ENCODE measurements at regions not wholly inside any gene's neighbourhood (a gene's known extent, or its start where the extent isn't known, plus 50 kb on each side); places are given as distances from the start of the nearest gene placed in this dataset.

DNA sequence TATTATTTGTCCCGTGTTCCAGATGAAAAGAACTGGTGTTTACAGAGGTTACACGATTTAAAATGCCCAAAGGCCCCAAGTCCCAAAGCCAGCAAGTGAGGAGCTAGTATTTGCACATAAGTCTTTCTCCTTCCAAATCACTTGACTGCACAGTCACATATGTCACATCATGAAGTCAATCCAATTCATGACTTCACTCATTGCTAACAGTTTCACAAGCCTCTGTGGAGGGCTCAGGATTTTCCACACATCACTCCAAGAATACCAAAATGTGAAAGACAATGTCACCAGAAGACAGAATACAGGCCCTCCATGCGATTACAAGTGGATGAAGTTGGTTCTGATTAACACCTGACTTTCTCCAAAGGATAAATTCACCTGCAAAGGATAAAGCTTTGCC lies 283.1 kb upstream of the UBE2E2 start:
- DNase-seq = no peak

GRCh38 chr3:22922317-22922716 lies 280.8 kb upstream of the UBE2E2 start:
- no peak for DNase-seq

- no peak for DNase-seq
Observed at GRCh38 chr3:22923711-22924110, 279.4 kb upstream of the UBE2E2 start.

- no peak for DNase-seq
Observed at GRCh38 chr3:22928216-22929110, 274.7 kb upstream of the UBE2E2 start.

- no peak for DNase-seq
Observed at GRCh38 chr3:22933051-22933840, 269.9 kb upstream of the UBE2E2 start.

DNA sequence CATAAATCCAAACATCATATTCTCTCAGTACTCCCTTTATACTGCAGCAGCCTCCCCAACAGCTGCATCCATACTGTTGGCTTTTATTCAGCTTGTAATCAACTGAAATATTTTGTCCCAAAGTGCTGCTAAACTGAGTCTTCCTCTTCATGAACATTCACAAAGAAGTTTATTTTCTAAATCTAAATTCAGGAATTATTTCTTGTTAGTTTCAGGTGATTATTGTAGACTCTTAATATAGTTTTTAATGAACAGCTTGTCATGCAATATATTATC lies 269.3 kb upstream of the UBE2E2 start:
- DNase-seq = no peak

DNA sequence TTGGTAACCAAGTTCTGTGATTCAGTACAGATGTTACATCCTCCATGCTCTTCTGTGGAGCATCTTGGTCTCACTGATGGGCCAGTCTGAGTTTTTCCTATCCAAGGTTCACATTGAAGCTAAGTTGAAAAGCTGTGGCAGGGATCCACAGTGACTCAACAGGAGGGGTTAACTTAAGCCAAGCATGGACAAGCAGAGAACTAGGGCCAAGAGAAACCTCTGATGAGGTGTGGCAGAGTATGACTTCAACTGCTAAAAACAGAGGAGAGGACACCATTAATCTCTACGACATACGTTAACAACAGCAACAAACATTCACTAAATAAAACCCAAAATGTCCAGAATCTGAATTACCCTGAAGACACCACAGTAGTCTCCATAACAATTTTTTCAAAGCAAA lies 268.1 kb upstream of the UBE2E2 start:
- no peak for DNase-seq

DNA sequence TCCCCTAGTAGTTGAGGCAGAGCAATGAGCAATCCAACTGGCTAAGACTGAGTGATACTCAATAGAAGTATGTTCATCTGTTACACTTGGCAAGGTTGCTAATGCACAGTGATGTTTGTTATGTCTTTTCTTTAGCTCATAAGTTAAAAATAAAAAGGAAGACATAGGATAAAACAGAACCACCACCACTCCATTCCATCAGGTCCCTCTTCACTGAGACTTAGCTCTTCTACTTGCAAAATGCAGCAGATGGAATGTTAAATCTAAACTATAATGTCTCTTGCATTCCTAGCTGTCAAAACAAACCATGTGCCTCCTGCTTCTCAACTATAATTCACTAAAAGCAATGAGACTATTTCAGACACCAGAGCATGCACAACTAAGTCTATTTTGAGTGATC lies 265.6 kb upstream of the UBE2E2 start:
- no peak for DNase-seq

DNA sequence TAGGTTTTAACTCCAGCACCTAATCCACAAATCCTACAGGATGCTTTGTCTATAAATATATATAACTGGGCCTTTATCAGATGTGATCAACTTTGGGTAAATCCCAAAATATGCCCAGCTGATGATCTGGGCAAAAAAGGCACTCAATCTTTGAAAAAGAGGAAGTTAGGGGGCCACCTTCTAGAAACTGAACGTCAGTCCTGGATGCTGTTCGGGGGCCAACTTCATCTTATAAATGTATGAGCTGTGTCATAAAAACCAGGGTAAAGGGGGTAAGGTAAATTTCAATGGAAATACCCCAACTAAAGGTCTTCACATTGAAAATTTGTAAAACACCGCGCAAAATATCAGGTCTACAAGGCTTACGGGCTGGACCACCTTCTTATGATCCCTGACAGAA lies 264.4 kb upstream of the UBE2E2 start:
- DNase-seq = no peak

GRCh38 chr3:22939349-22939748 lies 263.8 kb upstream of the UBE2E2 start:
- no peak for DNase-seq

DNA sequence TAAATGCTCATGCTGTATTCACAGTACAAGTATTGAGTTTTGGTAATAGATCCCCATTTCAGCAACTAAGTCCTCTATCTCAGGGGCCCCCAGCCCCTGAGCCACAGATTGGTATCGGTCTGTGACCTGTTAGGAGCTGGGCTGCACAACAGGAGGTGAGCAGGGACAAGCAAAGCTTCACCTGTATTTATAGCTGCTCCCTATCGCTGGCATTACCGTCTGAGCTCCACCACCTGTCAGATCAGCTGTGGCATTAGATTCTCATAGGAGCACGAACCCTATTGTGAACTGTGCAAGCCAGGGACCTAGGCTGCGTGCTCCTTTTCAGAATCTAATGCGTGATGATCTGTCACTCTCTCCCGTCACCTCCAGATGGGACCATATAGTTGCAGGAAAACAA lies 262.8 kb upstream of the UBE2E2 start:
- no peak for DNase-seq

- no peak for DNase-seq
Observed at GRCh38 chr3:22942981-22943380, 260.1 kb upstream of the UBE2E2 start.

- DNase-seq = no peak
Observed at GRCh38 chr3:22947851-22948250, 255.3 kb upstream of the UBE2E2 start.

- DNase-seq = no peak
Observed at GRCh38 chr3:22951910-22952309, 251.2 kb upstream of the UBE2E2 start.

DNA sequence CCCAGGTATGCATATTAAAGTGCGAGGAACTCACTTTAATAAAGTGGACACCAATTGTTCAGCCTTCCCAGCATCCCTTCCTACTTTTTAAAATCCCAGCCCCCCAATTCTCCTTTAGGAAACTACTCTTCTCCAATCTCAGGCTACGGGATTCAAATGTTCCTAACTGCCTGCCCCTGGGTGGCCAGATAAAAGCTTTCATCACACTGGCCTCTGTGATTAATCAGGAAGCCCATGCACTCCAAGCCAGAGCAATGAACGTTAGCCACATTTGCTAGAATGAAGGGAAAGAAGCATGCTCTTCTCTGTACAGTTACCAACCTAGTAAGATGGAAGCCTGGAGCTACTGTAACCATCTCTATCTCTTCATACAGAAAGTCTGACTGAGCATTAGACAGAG lies 250.3 kb upstream of the UBE2E2 start:
- no peak for DNase-seq

GRCh38 chr3:22959593-22959992 lies 243.5 kb upstream of the UBE2E2 start:
- no peak for DNase-seq

- DNase-seq = no peak
Observed at GRCh38 chr3:22960105-22960984, 242.8 kb upstream of the UBE2E2 start.

GRCh38 chr3:22962244-22962643 lies 240.9 kb upstream of the UBE2E2 start:
- no peak for DNase-seq

DNA sequence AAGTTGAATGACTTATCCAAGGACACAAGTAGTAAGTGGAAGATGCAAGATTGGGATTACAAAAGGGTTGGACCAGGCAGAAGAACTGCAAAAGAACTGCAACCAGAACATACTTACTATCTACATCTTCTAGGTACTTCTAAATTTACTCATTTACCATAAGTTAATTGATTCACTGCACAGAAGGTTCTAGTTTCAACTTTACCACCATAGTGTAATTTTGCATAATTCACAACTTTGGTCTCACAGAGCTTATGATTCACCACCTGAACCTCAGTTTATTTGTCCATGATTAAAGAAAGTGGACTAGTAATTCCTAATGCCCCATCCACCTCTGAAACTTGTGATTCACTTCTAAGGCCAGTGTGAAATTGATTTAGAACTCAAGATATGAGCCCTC lies 236.8 kb upstream of the UBE2E2 start:
- no peak for DNase-seq

GRCh38 chr3:22969276-22969675 lies 233.9 kb upstream of the UBE2E2 start:
- DNase-seq = no peak

- DNase-seq = no peak
Observed at GRCh38 chr3:22971497-22971896, 231.6 kb upstream of the UBE2E2 start.

GRCh38 chr3:22977042-22977441 lies 226.1 kb upstream of the UBE2E2 start:
- DNase-seq = no peak

DNA sequence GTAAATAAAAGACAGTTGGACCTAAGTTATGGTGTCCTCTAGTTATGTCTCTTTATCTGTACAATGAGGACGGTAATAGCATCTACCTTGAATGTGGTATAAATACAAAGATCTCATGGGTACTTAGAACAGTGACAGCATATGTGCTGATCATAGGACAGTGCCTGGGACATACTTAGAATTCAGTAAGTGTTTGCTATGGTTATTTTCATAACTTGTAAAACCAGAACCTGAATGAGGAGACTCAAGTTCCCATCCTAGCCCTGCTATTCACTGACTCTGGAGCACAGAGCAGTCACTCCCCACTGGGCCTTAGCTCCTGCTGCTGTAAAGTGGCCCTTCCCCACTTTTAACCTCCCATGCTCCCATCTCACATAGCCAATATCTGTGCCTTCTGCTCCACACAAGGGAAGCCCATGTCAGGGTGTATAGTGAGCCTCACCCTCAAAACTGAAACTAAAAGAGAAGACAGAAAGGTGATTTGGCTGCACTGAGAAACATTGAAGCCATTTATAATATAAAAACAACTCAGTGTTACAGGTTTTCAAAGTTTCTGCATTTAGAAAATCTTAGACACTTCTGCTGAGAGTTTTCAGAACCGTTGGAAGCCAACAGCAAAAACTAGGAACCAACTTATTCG lies 225.4 kb upstream of the UBE2E2 start:
- DNase-seq = no peak
